Brain microvascular endothelial cell (primary cell): ENCODE measurements at regions not wholly inside any gene's neighbourhood (a gene's known extent, or its start where the extent isn't known, plus 50 kb on each side); places are given as distances from the start of the nearest gene placed in this dataset.

Experiments
- DNase-seq: peaks from one replicate; pipeline ENCODE4 v3.0.0-alpha.2; 2020
- H3K27ac ChIP-seq: fragments of 250-450 bp; sonication (Bioruptor Pico); 2 replicates; pipeline ENCODE4 v1.5.1; 2020; ENCODE audit warnings: mild to moderate bottlenecking, moderate library complexity
- H3K27me3 ChIP-seq: fragments of 250-450 bp; sonication (Bioruptor Pico); replicated peaks from 2 replicates; pipeline ENCODE4 v1.5.1; 2020; ENCODE audit warnings: mild to moderate bottlenecking
- H3K36me3 ChIP-seq: fragments of 250-450 bp; sonication (Bioruptor Pico); replicated peaks from 2 replicates; pipeline ENCODE4 v1.5.1; 2020; ENCODE audit warnings: mild to moderate bottlenecking
- H3K4me3 ChIP-seq: 2 replicates; pipeline ENCODE4 v1.5.1; 2011; ENCODE audit warnings: low read depth, mild to moderate bottlenecking, control low read depth, low read length, moderate library complexity
- CTCF ChIP-seq: IDR thresholded peaks from 2 replicates; pipeline ENCODE4 v1.5.1; 2011; ENCODE audit warnings: low read depth, mild to moderate bottlenecking, moderate library complexity, low read length, control low read depth, inconsistent platforms; ENCODE audit errors: missing control alignments
- in situ Hi-C: cut with HindIII; loops from 2 replicates; pipeline ENCODE4 v1.10.0; 2017; ENCODE audit warnings: low sequenced_read_pairs, low pct_ligation_motif_present

GRCh38 chr12:22798116-22798515 is 173.1 kb downstream of the ETNK1 start:
- DNase-seq: no peak
- no peak for TF ChIP-seq CTCF
- H3K36me3 ChIP-seq: no peaks in the 10 kb centered on the region
- in situ Hi-C loops: no loop called here
- H3K27ac ChIP-seq: no peak overlapping the region
- no peak overlapping the region for H3K4me3 ChIP-seq
- no peaks in the 10 kb centered on the region for H3K27me3 ChIP-seq

- Histone ChIP-seq H3K27ac (no peak overlapping the region), H3K36me3 (no peaks in the 10 kb centered on the region), H3K27me3 (no peaks in the 10 kb centered on the region), H3K4me3 (no peak overlapping the region)
- in situ Hi-C loops: no loop called here
- DNase-seq: no peak
- no peak for TF ChIP-seq CTCF
Measured at GRCh38 chr12:22799503-22799902, 174.5 kb downstream of the ETNK1 start.

- H3K4me3 ChIP-seq: no peak overlapping the region
- no peak for DNase-seq
- in situ Hi-C loops: no loop called here
- H3K36me3 ChIP-seq: no peaks in the 10 kb centered on the region
- H3K27me3 ChIP-seq: no peaks in the 10 kb centered on the region
- H3K27ac ChIP-seq: no peak overlapping the region
- TF ChIP-seq CTCF: no peak
Measured at GRCh38 chr12:22800332-22800731, 175.4 kb downstream of the ETNK1 start.

- Histone ChIP-seq H3K27ac (no peak overlapping the region), H3K4me3 (no peak overlapping the region), H3K36me3 (no peaks in the 10 kb centered on the region), H3K27me3 (no peaks in the 10 kb centered on the region)
- no peak for TF ChIP-seq CTCF
- in situ Hi-C loops: no loop called here
- DNase-seq: no peak
Measured at GRCh38 chr12:22802883-22803630, 178.1 kb downstream of the ETNK1 start.

- Histone ChIP-seq H3K4me3 (no peak overlapping the region), H3K36me3 (no peaks in the 10 kb centered on the region), H3K27ac (no peak overlapping the region), H3K27me3 (no peaks in the 10 kb centered on the region)
- no peak for DNase-seq
- in situ Hi-C loops: no loop called here
- TF ChIP-seq CTCF: peak; percentile 26
Measured at GRCh38 chr12:22803725-22804124, 178.8 kb downstream of the ETNK1 start.

- H3K27me3 ChIP-seq: no peaks in the 10 kb centered on the region
- no peak overlapping the region for H3K4me3 ChIP-seq
- no peaks in the 10 kb centered on the region for H3K36me3 ChIP-seq
- no peak for TF ChIP-seq CTCF
- in situ Hi-C loops: no loop called here
- H3K27ac ChIP-seq: no peak overlapping the region
- no peak for DNase-seq
Measured at GRCh38 chr12:22808860-22809259, 183.9 kb downstream of the ETNK1 start.
